H9 (cell line): ENCODE measurements at regions not wholly inside any gene's neighbourhood (a gene's known extent, or its start where the extent isn't known, plus 50 kb on each side); places are given as distances from the start of the nearest gene placed in this dataset.

Experiments
- DNase-seq: peaks from one replicate; pipeline ENCODE4 v3.0.0-alpha.2; 2017
- H2AFZ ChIP-seq: one replicate; pipeline ENCODE4 v1.6.1; 2013; ENCODE audit warnings: mild to moderate bottlenecking, low read length, control low read depth, moderate library complexity
- H2AK5ac ChIP-seq: 2 replicates; pipeline ENCODE4 v1.6.1; 2013; ENCODE audit warnings: low read length, control low read depth, mixed read lengths; ENCODE audit not compliant: insufficient read length
- H2BK120ac ChIP-seq: one replicate; pipeline ENCODE4 v1.6.1; 2013; ENCODE audit warnings: low read depth, mild to moderate bottlenecking, low read length, control low read depth, inconsistent platforms; ENCODE audit not compliant: poor library complexity, severe bottlenecking
- H2BK12ac ChIP-seq: 2 replicates; pipeline ENCODE4 v1.6.1; 2013; ENCODE audit warnings: low read length, control low read depth, mixed read lengths, low read depth; ENCODE audit not compliant: insufficient read length
- H2BK15ac ChIP-seq: 2 replicates; pipeline ENCODE4 v1.6.1; 2013; ENCODE audit warnings: low read depth, low read length, control low read depth
- H2BK20ac ChIP-seq: one replicate; pipeline ENCODE4 v1.6.1; 2013; ENCODE audit warnings: low read depth, mild to moderate bottlenecking, low read length, control low read depth, inconsistent platforms; ENCODE audit not compliant: poor library complexity, severe bottlenecking
- H2BK5ac ChIP-seq: 2 replicates; pipeline ENCODE4 v1.6.1; 2013; ENCODE audit warnings: low read length, control low read depth, mixed read lengths; ENCODE audit not compliant: insufficient read length
- H3K14ac ChIP-seq: 2 replicates; pipeline ENCODE4 v1.6.1; 2013; ENCODE audit warnings: low read length, control low read depth; ENCODE audit not compliant: insufficient read depth
- H3K18ac ChIP-seq: 2 replicates; pipeline ENCODE4 v1.6.1; 2013; ENCODE audit warnings: low read depth, mild to moderate bottlenecking, mixed read lengths, low read length, control low read depth; ENCODE audit not compliant: insufficient read length
- H3K23ac ChIP-seq: 2 replicates; pipeline ENCODE4 v1.6.1; 2013; ENCODE audit warnings: low read length, control low read depth, mixed read lengths, low read depth; ENCODE audit not compliant: insufficient read length
- H3K23me2 ChIP-seq: 2 replicates; pipeline ENCODE4 v1.6.1; 2013; ENCODE audit warnings: low read depth, mild to moderate bottlenecking, mixed read lengths, low read length, control low read depth; ENCODE audit not compliant: insufficient read length, poor library complexity, severe bottlenecking
- H3K27ac ChIP-seq: 2 replicates; pipeline ENCODE4 v1.5.1; 2013; ENCODE audit warnings: low read length, control low read depth, mixed read lengths, low read depth; ENCODE audit not compliant: insufficient read length
- H3K27me3 ChIP-seq: 2 replicates; pipeline ENCODE4 v1.6.1; 2013; ENCODE audit warnings: low read length, control low read depth, inconsistent platforms; ENCODE audit not compliant: insufficient read depth
- H3K4ac ChIP-seq: 2 replicates; pipeline ENCODE4 v1.6.1; 2013; ENCODE audit warnings: low read depth, mild to moderate bottlenecking, control low read depth, inconsistent platforms, low read length, moderate library complexity
- H3K4me1 ChIP-seq: 2 replicates; pipeline ENCODE4 v1.6.1; 2013; ENCODE audit warnings: low read length, control low read depth, inconsistent platforms; ENCODE audit not compliant: insufficient read depth
- H3K4me2 ChIP-seq: 2 replicates; pipeline ENCODE4 v1.6.1; 2013; ENCODE audit warnings: low read length, control low read depth, mixed read lengths; ENCODE audit not compliant: insufficient read length, insufficient read depth
- H3K56ac ChIP-seq: 2 replicates; pipeline ENCODE4 v1.6.1; 2013; ENCODE audit warnings: low read depth, mild to moderate bottlenecking, mixed read lengths, low read length, control low read depth; ENCODE audit not compliant: insufficient read length
- H3K79me1 ChIP-seq: 2 replicates; pipeline ENCODE4 v1.6.1; 2013; ENCODE audit warnings: low read depth, mild to moderate bottlenecking, moderate library complexity, low read length, control low read depth, inconsistent platforms; ENCODE audit not compliant: insufficient read depth, poor library complexity, severe bottlenecking
- H3K79me2 ChIP-seq: 2 replicates; pipeline ENCODE4 v1.6.1; 2013; ENCODE audit warnings: low read length, control low read depth, inconsistent platforms; ENCODE audit not compliant: insufficient read depth
- H3K9ac ChIP-seq: 2 replicates; pipeline ENCODE4 v1.6.1; 2013; ENCODE audit warnings: low read length, control low read depth, mixed read lengths; ENCODE audit not compliant: insufficient read length; ENCODE audit errors: extremely low read depth
- H3K9me3 ChIP-seq: one replicate; pipeline ENCODE4 v1.6.1; 2013; ENCODE audit warnings: low read depth, low read length, inconsistent platforms; ENCODE audit not compliant: control insufficient read depth
- H3T11ph ChIP-seq: one replicate; pipeline ENCODE4 v1.6.1; 2013; ENCODE audit warnings: mild to moderate bottlenecking, low read length, control low read depth, inconsistent platforms
- H4K20me1 ChIP-seq: one replicate; pipeline ENCODE4 v1.6.1; 2013; ENCODE audit not compliant: control insufficient read depth, insufficient read length, insufficient read depth
- H4K5ac ChIP-seq: 2 replicates; pipeline ENCODE4 v1.6.1; 2013; ENCODE audit warnings: low read depth, mild to moderate bottlenecking, mixed read lengths, low read length, control low read depth; ENCODE audit not compliant: insufficient read length
- H4K8ac ChIP-seq: replicated peaks from 2 replicates; pipeline ENCODE4 v1.6.1; 2013; ENCODE audit warnings: low read length, control low read depth, mixed read lengths, low read depth; ENCODE audit not compliant: insufficient read length
- H4K91ac ChIP-seq: 2 replicates; pipeline ENCODE4 v1.6.1; 2013; ENCODE audit warnings: low read depth, mild to moderate bottlenecking, moderate library complexity, mixed read lengths, low read length, control low read depth; ENCODE audit not compliant: insufficient read length
- H3K27ac Mint-ChIP-seq, 3 experiments: 2 replicates in 2 of 3; 3 replicates in 1 of 3; pipeline ENCODE4 v1.8.0; 2020 to 2021; ENCODE audit warnings: mixed read lengths in 3 of 3, mild to moderate bottlenecking in 1 of 3, moderate library complexity in 1 of 3
- H3K27me3 Mint-ChIP-seq: 2 replicates; pipeline ENCODE4 v1.8.0; 2021; ENCODE audit warnings: low read depth, mild to moderate bottlenecking, moderate library complexity, mixed read lengths
- H3K36me3 Mint-ChIP-seq, 3 experiments: 2 replicates in 2 of 3; 3 replicates in 1 of 3; pipeline ENCODE4 v1.8.0; 2020 to 2021; ENCODE audit warnings: low read depth in 3 of 3, mixed read lengths in 3 of 3; ENCODE audit not compliant: insufficient read depth in 1 of 3
- H3K4me1 Mint-ChIP-seq, 2 experiments: 2 replicates each; pipeline ENCODE4 v1.8.0; 2020; ENCODE audit warnings: mixed read lengths in 2 of 2
- H3K4me3 Mint-ChIP-seq, 2 experiments: 2 replicates in 1 of 2; 3 replicates in 1 of 2; pipeline ENCODE4 v1.8.0; 2020 to 2021; ENCODE audit warnings: mild to moderate bottlenecking in 2 of 2, mixed read lengths in 2 of 2, moderate library complexity in 1 of 2
- H3K9me3 Mint-ChIP-seq, 2 experiments: 2 replicates in 1 of 2; 3 replicates in 1 of 2; pipeline ENCODE4 v1.8.0; 2020; ENCODE audit warnings: mild to moderate bottlenecking in 2 of 2, mixed read lengths in 2 of 2, moderate library complexity in 1 of 2
- WGBS: extraction: QIAGEN DNeasy Blood & Tissue Kit; methylation state at CpG from one replicate; pipeline ENCODE4 v1.1.7; 2013; ENCODE audit warnings: missing lambda C conversion rate, low lambda C conversion rate, mixed read lengths; ENCODE audit not compliant: insufficient read length; ENCODE audit errors: extremely low coverage; 5-methylcytosine and 5-hydroxymethylcytosine counted together
- TF ChIP-seq, protein P1 (sequence below): fragments of 200-600 bp; sonication (generic); conservative IDR thresholded peaks from 3 replicates; pipeline ENCODE4 v1.8.0; 2021; ENCODE audit warnings: antibody characterized with exemption, mild to moderate bottlenecking

DNA sequence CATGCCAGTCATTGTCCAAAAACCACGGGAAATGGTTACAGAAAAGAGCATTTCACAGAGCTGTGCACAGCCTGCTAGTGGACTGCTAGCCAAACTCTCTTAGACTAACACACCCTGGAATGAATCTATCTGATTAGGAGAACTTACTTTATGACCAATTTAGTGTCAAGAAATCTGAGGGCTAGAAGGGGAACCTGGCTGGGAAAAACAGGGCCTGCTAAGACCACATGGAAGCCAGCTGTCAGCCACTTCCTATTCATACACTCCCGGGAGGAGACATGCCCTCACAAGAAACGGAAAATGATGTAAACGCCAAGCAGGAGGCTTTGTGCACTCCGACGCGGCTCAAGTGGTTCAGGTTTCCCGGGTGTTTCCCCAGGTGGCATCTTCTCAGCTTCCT lies 54.8 kb downstream of the MPP7 start:
- Histone ChIP-seq H3K23ac (no peak overlapping the region), H3K4ac (no peak overlapping the region), H4K5ac (no peak overlapping the region), H2BK12ac (no peak overlapping the region), H3T11ph (no peak overlapping the region), H2AFZ (no peak overlapping the region), H2AK5ac (no peak overlapping the region), H2BK20ac (no peak overlapping the region), H3K4me1 (no peaks in the 10 kb centered on the region), H3K9ac (no peak overlapping the region), H3K23me2 (no peaks in the 10 kb centered on the region), H2BK15ac (no peak overlapping the region), H3K4me2 (no peak overlapping the region), H3K18ac (no peak overlapping the region), H4K8ac (no peak overlapping the region), H3K56ac (no peak overlapping the region), H4K91ac (no peak overlapping the region), H3K9me3 (no peaks in the 10 kb centered on the region), H3K27ac (no peak overlapping the region), H3K14ac (no peak overlapping the region), H2BK120ac (no peak overlapping the region), H3K79me2 (no peaks in the 10 kb centered on the region), H4K20me1 (no peaks in the 10 kb centered on the region), H3K79me1 (no peaks in the 10 kb centered on the region), H2BK5ac (no peak overlapping the region), H3K27me3 (no peaks in the 10 kb centered on the region)
- Mint-ChIP-seq H3K4me1 (no peaks in the 10 kb centered on the region), H3K9me3 (no peaks in the 10 kb centered on the region), H3K27ac (peak overlapping the region in 1 of 3 experiments; percentile 4; a peak in 1 of 7 replicates), H3K27me3 (no peaks in the 10 kb centered on the region), H3K36me3 (no peaks in the 10 kb centered on the region), H3K4me3 (no peak overlapping the region)
- DNase-seq, result no peak
- TF ChIP-seq, protein P1, sequence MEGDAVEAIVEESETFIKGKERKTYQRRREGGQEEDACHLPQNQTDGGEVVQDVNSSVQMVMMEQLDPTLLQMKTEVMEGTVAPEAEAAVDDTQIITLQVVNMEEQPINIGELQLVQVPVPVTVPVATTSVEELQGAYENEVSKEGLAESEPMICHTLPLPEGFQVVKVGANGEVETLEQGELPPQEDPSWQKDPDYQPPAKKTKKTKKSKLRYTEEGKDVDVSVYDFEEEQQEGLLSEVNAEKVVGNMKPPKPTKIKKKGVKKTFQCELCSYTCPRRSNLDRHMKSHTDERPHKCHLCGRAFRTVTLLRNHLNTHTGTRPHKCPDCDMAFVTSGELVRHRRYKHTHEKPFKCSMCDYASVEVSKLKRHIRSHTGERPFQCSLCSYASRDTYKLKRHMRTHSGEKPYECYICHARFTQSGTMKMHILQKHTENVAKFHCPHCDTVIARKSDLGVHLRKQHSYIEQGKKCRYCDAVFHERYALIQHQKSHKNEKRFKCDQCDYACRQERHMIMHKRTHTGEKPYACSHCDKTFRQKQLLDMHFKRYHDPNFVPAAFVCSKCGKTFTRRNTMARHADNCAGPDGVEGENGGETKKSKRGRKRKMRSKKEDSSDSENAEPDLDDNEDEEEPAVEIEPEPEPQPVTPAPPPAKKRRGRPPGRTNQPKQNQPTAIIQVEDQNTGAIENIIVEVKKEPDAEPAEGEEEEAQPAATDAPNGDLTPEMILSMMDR, result no peak
- no CpG with 5 or more reads among the region's 8 CpGs for WGBS
